RWPE2 (cell line): ENCODE measurements at regions not wholly inside any gene's neighbourhood (a gene's known extent, or its start where the extent isn't known, plus 50 kb on each side); places are given as distances from the start of the nearest gene placed in this dataset.

Source experiments
- ATAC-seq: fragments of 200-7000 bp; cut with Tn5 transposase; 3 replicates; pipeline ENCODE4 v1.9.1; 2021; ENCODE audit warnings: low read depth
- DNase-seq: peaks from one replicate; pipeline ENCODE4 v3.0.0-alpha.2; 2020; ENCODE audit warnings: low spot score
- H3K27ac ChIP-seq: fragments of 450-650 bp; 2 replicates; pipeline ENCODE4 v1.5.1; 2017; ENCODE audit warnings: mild to moderate bottlenecking; ENCODE audit not compliant: poor library complexity, severe bottlenecking
- H3K27me3 ChIP-seq: fragments of 250-450 bp; sonication (Bioruptor Pico); 2 replicates; pipeline ENCODE4 v1.5.1; 2021; ENCODE audit warnings: mild to moderate bottlenecking, moderate library complexity; ENCODE audit not compliant: insufficient read depth, poor library complexity, severe bottlenecking
- H3K36me3 ChIP-seq: fragments of 250-450 bp; sonication (Bioruptor Pico); 2 replicates; pipeline ENCODE4 v1.5.1; 2020; ENCODE audit warnings: low read depth, mild to moderate bottlenecking, moderate library complexity
- H3K4me1 ChIP-seq: fragments of 250-450 bp; sonication (Bioruptor Pico); 2 replicates; pipeline ENCODE4 v1.5.1; 2021; ENCODE audit warnings: mild to moderate bottlenecking, moderate library complexity; ENCODE audit not compliant: insufficient read depth, poor library complexity, severe bottlenecking
- H3K4me3 ChIP-seq: fragments of 250-450 bp; sonication (Bioruptor Pico); 2 replicates; pipeline ENCODE4 v1.5.1; 2021; ENCODE audit warnings: mild to moderate bottlenecking, moderate library complexity; ENCODE audit not compliant: severe bottlenecking
- H3K9me3 ChIP-seq: fragments of 250-450 bp; sonication (Bioruptor Pico); 2 replicates; pipeline ENCODE4 v1.5.1; 2021; ENCODE audit warnings: mild to moderate bottlenecking, moderate library complexity; ENCODE audit not compliant: severe bottlenecking
- TF ChIP-seq, protein P1 (sequence below): fragments of 450-650 bp; IDR thresholded peaks from one replicate; pipeline ENCODE4 v1.5.1; 2017; ENCODE audit warnings: mild to moderate bottlenecking, moderate library complexity; ENCODE audit not compliant: poor library complexity, severe bottlenecking

DNA sequence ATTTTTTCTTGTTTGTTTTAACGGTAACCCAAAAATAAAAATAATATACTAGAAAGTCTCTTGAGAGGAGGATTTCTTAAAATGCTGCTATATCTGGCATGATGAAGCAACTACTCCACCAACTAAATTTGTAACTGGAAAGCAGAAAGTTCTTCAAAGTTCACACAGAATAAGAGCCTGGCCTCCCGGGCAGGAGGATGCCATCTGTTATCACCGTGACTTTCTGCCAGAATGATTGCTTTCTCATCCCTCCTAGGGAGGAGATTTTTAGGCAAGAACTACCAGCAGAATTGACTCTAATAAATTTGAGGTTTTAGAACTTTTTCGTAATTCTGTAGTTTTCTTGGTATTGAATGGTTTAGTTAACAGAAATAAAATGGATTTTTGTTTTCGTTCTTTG lies 464.6 kb upstream of the ACTBL2 start:
- TF ChIP-seq, protein P1, sequence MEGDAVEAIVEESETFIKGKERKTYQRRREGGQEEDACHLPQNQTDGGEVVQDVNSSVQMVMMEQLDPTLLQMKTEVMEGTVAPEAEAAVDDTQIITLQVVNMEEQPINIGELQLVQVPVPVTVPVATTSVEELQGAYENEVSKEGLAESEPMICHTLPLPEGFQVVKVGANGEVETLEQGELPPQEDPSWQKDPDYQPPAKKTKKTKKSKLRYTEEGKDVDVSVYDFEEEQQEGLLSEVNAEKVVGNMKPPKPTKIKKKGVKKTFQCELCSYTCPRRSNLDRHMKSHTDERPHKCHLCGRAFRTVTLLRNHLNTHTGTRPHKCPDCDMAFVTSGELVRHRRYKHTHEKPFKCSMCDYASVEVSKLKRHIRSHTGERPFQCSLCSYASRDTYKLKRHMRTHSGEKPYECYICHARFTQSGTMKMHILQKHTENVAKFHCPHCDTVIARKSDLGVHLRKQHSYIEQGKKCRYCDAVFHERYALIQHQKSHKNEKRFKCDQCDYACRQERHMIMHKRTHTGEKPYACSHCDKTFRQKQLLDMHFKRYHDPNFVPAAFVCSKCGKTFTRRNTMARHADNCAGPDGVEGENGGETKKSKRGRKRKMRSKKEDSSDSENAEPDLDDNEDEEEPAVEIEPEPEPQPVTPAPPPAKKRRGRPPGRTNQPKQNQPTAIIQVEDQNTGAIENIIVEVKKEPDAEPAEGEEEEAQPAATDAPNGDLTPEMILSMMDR: no peak
- ATAC-seq: no peak

DNA sequence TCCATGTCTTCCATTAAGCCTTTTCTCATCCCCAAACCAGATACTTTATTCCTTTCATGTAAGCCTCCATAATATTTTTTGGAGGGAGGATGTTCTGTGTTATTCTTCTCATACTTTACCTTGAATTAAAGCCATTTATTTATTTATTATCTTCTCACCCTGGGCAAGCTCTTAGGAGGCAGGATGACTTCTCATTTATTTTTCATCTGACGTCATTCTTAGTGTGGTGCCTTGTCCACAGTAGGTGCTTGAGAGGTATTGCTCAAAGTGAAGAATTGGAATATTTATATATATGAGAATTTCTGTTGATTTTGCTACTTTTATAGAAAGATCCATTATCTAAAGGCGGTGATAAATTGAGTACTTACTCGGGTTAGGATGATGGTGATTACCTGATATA lies 458.3 kb upstream of the ACTBL2 start:
- TF ChIP-seq, protein P1: no peak
- H3K27ac ChIP-seq: no peak overlapping the region
- H3K4me3 ChIP-seq: no peak overlapping the region
- no peaks in the 10 kb centered on the region for H3K27me3 ChIP-seq
- no peak for ATAC-seq
- DNase-seq: no peak
- no peaks in the 10 kb centered on the region for H3K9me3 ChIP-seq
- no peaks in the 10 kb centered on the region for H3K36me3 ChIP-seq
- H3K4me1 ChIP-seq: no peaks in the 10 kb centered on the region

More for the DNA sequence above, 464.6 kb upstream of the ACTBL2 start:
- no peaks in the 10 kb centered on the region for H3K27me3 ChIP-seq
- DNase-seq: no peak
- no peaks in the 10 kb centered on the region for H3K9me3 ChIP-seq
- H3K4me3 ChIP-seq: no peak overlapping the region
- H3K36me3 ChIP-seq: no peaks in the 10 kb centered on the region
- H3K27ac ChIP-seq: no peak overlapping the region
- H3K4me1 ChIP-seq: no peaks in the 10 kb centered on the region

DNA sequence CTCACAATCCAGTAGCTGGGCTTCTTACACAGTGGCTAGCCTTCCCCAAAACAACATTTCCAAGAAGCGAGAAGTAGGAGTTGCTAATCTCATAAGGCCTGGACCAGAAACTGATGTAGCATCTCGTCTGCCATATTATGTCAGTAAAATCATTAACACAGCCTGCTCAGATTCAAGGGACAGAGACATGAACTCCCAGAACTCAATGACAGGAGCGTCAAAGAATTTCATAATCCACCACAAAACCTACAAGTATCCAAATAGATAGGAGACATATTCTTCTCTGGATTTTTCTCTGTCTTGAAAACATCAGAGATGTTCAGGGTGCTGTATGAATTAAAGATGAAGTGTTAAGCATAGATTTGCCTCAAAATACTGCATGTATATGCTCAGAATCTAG lies 457.6 kb upstream of the ACTBL2 start:
- H3K36me3 ChIP-seq: no peaks in the 10 kb centered on the region

DNA sequence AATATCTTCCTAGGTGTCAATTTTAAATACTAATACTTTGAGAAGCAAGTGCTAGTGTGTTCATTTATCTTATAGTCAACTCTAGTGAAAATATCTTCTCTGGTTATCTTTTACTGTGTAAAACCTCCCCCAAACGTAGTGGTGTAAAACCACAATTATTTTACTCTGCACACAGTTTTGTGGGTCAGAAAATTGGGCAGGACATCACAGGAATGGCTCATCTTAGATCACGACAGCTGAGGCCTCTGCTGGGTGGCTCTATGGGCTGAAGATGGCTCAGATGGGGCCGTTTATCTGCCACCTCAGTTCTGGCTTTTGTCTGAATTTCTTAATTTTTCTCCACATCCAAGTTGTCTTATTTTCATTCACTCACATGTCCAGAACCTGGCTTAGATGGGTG lies 457.2 kb upstream of the ACTBL2 start:
- no peaks in the 10 kb centered on the region for H3K36me3 ChIP-seq
- H3K4me3 ChIP-seq: no peak overlapping the region
- no peaks in the 10 kb centered on the region for H3K4me1 ChIP-seq
- no peaks in the 10 kb centered on the region for H3K9me3 ChIP-seq
- no peaks in the 10 kb centered on the region for H3K27me3 ChIP-seq
- no peak overlapping the region for H3K27ac ChIP-seq
- TF ChIP-seq, protein P1: no peak
- ATAC-seq: no peak
- no peak for DNase-seq

More for the DNA sequence above, 457.6 kb upstream of the ACTBL2 start:
- no peaks in the 10 kb centered on the region for H3K27me3 ChIP-seq
- DNase-seq (no peak), ATAC-seq (no peak)
- H3K27ac ChIP-seq: no peak overlapping the region
- no peak overlapping the region for H3K4me3 ChIP-seq
- H3K9me3 ChIP-seq: no peaks in the 10 kb centered on the region
- no peaks in the 10 kb centered on the region for H3K4me1 ChIP-seq
- TF ChIP-seq, protein P1: no peak

DNA sequence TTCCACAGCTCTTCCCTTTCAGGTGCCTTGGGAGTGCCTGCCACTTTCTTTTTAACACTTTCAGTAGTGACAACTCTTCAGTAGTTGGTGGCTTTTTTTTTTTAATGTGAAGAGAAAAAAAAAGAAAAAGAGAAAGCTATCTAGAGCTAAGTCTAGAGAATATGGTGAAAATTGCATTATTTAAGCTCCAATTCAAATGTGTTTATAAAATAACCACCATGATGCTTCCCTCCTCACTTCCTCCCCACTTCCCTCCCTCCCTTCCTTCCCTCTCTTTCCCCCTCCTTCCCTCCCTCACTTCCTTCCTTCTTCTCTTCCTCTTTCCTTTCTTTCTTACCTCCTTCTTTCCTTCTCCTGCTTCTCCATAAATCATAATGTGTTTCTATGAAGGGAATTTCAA lies 456.7 kb upstream of the ACTBL2 start:
- H3K36me3 ChIP-seq: no peaks in the 10 kb centered on the region
- no peaks in the 10 kb centered on the region for H3K27me3 ChIP-seq
- DNase-seq (no peak), ATAC-seq (no peak)
- H3K9me3 ChIP-seq: no peaks in the 10 kb centered on the region
- TF ChIP-seq, protein P1: no peak
- no peaks in the 10 kb centered on the region for H3K4me1 ChIP-seq
- H3K27ac ChIP-seq: no peak overlapping the region
- no peak overlapping the region for H3K4me3 ChIP-seq
